T-cell (primary cell): ENCODE measurements at regions not wholly inside any gene's neighbourhood (a gene's known extent, or its start where the extent isn't known, plus 50 kb on each side); places are given as distances from the start of the nearest gene placed in this dataset.
A peak's percentile ranks its signal among the peaks of the same experiment; 100 is the strongest.

Experiments
- ATAC-seq, 4 experiments: fragments of 200-7000 bp in 3 of 4; fragments of 150-1000 bp in 1 of 4; cut with Tn5 transposase; replicated peaks in 1 of 4; 1 replicate in 3 of 4; 2 replicates in 1 of 4; pipeline ENCODE4 v1.10.0; 2021; ENCODE audit warnings: moderate library complexity in 3 of 4, mild to moderate bottlenecking in 2 of 4, moderate number of reproducible peaks in 1 of 4
- CTCF ChIA-PET, 2 donors: fragments of 300-600 bp; sonication (Branson Sonifier 250); formaldehyde crosslinking; loops; one replicate each; lab custom pipeline; 2022; ENCODE audit warnings: antibody characterized with exemption in 2 of 2; lab: Charles Lee
- POLR2A ChIA-PET, 2 donors: fragments of 300-600 bp; sonication (Branson Sonifier 250); formaldehyde crosslinking; loops; one replicate each; lab custom pipeline; 2022; ENCODE audit warnings: antibody characterized with exemption in 2 of 2; lab: Charles Lee
- DNase-seq, 35 experiments: peaks; one replicate each; pipeline versions ENCODE4 v3.0.0 to v3.0.0-alpha.2; 2013 to 2023
- H3K27ac ChIP-seq: one replicate; pipeline ENCODE4 v1.5.1; 2013; ENCODE audit warnings: low read length
- H3K27me3 ChIP-seq, 2 experiments: replicated peaks in 1 of 2; 1 replicate in 1 of 2; 2 replicates in 1 of 2; pipeline versions ENCODE4 v1.6.1 to v1.7.0; 2013; ENCODE audit warnings: low read length in 1 of 2, mixed read lengths in 1 of 2; ENCODE audit not compliant: control insufficient read depth in 2 of 2, insufficient read depth in 2 of 2; ENCODE audit errors: extremely low read depth in 1 of 2
- H3K36me3 ChIP-seq, 2 donors: 1 replicate in 1 of 2; 2 replicates in 1 of 2; pipeline versions ENCODE4 v1.6.1 to v1.7.0; 2013; ENCODE audit warnings: low read length in 1 of 2; ENCODE audit not compliant: control insufficient read depth in 2 of 2, insufficient read depth in 1 of 2; ENCODE audit errors: extremely low read depth in 1 of 2
- H3K4me1 ChIP-seq, 2 experiments: 1 replicate in 1 of 2; 2 replicates in 1 of 2; pipeline versions ENCODE4 v1.6.1 to v1.7.0; 2013; ENCODE audit warnings: low read length in 2 of 2, mixed read lengths in 1 of 2; ENCODE audit not compliant: insufficient read depth in 2 of 2, control insufficient read depth in 1 of 2; ENCODE audit errors: extremely low read depth in 1 of 2
- H3K4me3 ChIP-seq, 2 donors: 1 replicate in 1 of 2; 2 replicates in 1 of 2; pipeline versions ENCODE4 v1.5.1 to v1.7.0; 2013; ENCODE audit warnings: mild to moderate bottlenecking in 2 of 2, low read length in 1 of 2, moderate library complexity in 1 of 2; ENCODE audit not compliant: control insufficient read depth in 1 of 2; ENCODE audit errors: extremely low read depth in 1 of 2
- H3K9me3 ChIP-seq: 2 replicates; pipeline ENCODE4 v1.7.0; 2013
- H3K27ac Mint-ChIP-seq, 2 donors: one replicate each; pipeline ENCODE4 v1.8.0; 2020 to 2021; ENCODE audit warnings: mild to moderate bottlenecking in 2 of 2, mixed read lengths in 2 of 2
- H3K27me3 Mint-ChIP-seq, 2 donors: one replicate each; pipeline ENCODE4 v1.8.0; 2021 to 2022; ENCODE audit warnings: mixed read lengths in 2 of 2
- H3K36me3 Mint-ChIP-seq: one replicate; pipeline ENCODE4 v1.8.0; 2021; ENCODE audit warnings: mixed read lengths
- H3K4me1 Mint-ChIP-seq, 3 donors: one replicate each; pipeline ENCODE4 v1.8.0; 2020 to 2022; ENCODE audit warnings: mixed read lengths in 3 of 3, mild to moderate bottlenecking in 1 of 3
- H3K4me3 Mint-ChIP-seq, 3 donors: one replicate each; pipeline ENCODE4 v1.8.0; 2020 to 2022; ENCODE audit warnings: mild to moderate bottlenecking in 3 of 3, mixed read lengths in 3 of 3, moderate library complexity in 3 of 3
- H3K9me3 Mint-ChIP-seq, 3 donors: one replicate each; pipeline ENCODE4 v1.8.0; 2020 to 2022; ENCODE audit warnings: mixed read lengths in 3 of 3
- WGBS: methylation state at CpG from one replicate; pipeline ENCODE4 v1.1.5; 2013; ENCODE audit warnings: missing lambda C conversion rate; ENCODE audit not compliant: insufficient coverage; 5-methylcytosine and 5-hydroxymethylcytosine counted together

DNA sequence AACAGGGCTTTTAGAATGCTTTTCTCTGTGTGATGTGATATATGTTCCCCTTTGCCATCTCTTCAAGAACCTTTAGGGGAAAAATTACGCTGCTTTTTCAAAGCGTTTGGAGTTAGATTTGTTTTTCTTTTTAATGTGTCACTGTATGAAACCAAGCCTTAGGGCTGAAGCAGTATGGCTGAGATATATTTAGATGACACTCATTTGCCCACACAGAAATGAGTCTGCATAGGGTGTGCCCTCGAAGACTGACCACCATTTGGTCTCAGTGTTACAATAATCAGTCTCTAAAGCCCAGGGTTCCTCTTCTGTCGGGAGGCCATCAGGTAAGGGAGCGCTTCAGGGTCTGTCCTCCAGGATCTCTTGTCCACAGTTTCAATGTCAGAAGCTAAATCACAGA lies 213.0 kb upstream of the NCAM1 start:
- no peaks in the 10 kb centered on the region for H3K36me3 ChIP-seq
- POLR2A ChIA-PET: no interaction called here
- H3K4me1 ChIP-seq: no peaks in the 10 kb centered on the region
- H3K9me3 ChIP-seq: no peaks in the 10 kb centered on the region
- Mint-ChIP-seq H3K9me3 (no peaks in the 10 kb centered on the region), H3K4me3 (no peak overlapping the region), H3K27me3 (peaks cover 13 to 29% of the 10 kb centered on the region in 2 donors), H3K36me3 (no peaks in the 10 kb centered on the region), H3K27ac (no peak overlapping the region), H3K4me1 (peaks cover 0 to 2% (median 0%) of the 10 kb centered on the region in 3 donors)
- CTCF ChIA-PET: no interaction called here
- WGBS: 72% methylated on average over 2 of the region's 5 CpGs
- H3K27me3 ChIP-seq: peaks cover 0 to 13% of the 10 kb centered on the region in 2 experiments
- no peak overlapping the region for H3K27ac ChIP-seq
- ATAC-seq (no peak), DNase-seq (no peak)
- H3K4me3 ChIP-seq: no peak overlapping the region

DNA sequence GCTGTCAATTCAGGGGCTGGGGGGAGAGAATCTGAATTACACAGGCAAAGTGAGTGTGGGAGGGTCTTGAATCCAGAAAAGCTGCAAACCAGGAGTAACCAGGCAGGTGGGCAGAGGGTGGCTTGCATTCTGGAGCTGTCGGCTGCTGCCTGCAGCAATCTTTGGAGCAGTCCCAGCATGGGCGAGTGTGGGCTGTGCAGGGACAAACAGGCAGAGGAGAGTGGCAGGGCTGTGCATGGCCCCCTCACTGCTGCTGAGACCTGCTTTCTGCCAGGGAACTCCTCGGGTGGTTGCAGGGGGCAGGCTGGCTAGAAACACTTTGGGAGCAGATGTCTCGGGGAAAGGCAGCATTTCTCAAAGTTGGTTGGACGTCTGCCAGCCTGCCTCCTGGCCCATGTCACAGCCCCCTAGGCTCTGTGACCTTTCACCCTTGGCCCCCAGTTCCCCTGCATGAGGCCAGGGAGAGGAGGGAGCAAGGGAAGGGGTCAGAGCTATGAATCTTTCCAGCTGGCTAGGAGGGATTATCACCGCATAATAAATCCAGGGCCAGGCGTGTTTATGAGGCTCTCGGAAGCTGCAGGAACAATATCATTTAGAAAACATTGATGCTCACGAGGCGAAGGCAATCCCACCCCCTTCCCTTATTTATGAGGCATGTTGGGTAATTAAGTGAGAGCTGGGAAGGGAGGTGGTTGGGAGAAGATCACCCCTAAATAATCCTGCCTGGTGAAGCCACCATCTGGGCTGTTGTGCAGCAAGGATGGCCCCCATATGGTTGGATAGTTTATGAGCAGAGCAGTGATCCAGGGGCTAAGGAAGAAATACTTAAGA lies 212.3 kb upstream of the NCAM1 start:
- CTCF ChIA-PET: no interaction called here
- ATAC-seq (no peak), DNase-seq (no peak)
- POLR2A ChIA-PET: no interaction called here
- no peaks in the 10 kb centered on the region for H3K9me3 Mint-ChIP-seq
- Histone ChIP-seq H3K9me3 (no peaks in the 10 kb centered on the region), H3K36me3 (no peaks in the 10 kb centered on the region), H3K4me3 (no peak overlapping the region), H3K4me1 (no peaks in the 10 kb centered on the region), H3K27me3 (peaks cover 0 to 13% of the 10 kb centered on the region in 2 experiments), H3K27ac (no peak overlapping the region)
- H3K27me3 Mint-ChIP-seq: peaks cover 13 to 26% of the 10 kb centered on the region in 2 donors
- no peak overlapping the region for H3K27ac Mint-ChIP-seq
- H3K4me1 Mint-ChIP-seq: peaks cover 0 to 2% (median 0%) of the 10 kb centered on the region in 3 donors
- no peak overlapping the region for H3K4me3 Mint-ChIP-seq
- 68% methylated on average over 2 of the region's 10 CpGs for WGBS
- H3K36me3 Mint-ChIP-seq: no peaks in the 10 kb centered on the region

DNA sequence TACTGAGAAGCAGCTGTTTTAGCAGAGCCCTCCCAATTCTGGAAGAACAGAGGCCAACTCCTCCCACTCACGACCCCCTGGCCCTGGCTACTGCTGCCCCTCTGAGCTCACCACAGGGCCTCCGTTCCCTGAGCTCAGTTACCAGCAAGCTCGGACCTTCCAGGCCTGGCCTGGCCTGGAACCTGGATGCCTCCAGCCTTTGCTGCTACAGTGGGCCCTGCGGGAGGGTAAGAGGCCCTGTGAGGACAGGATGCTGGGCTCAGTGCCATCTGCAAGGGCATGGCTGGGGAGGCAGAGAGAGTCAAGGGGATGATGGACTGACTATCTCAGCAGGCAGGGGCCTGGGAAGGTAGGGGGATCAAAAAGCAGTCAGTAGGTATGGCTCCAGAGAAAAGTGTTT lies 209.9 kb upstream of the NCAM1 start:
- no peak for DNase-seq
- Histone ChIP-seq H3K4me1 (no peaks in the 10 kb centered on the region), H3K27ac (no peak overlapping the region), H3K4me3 (no peak overlapping the region), H3K27me3 (peaks cover 0 to 5% of the 10 kb centered on the region in 2 experiments), H3K36me3 (no peaks in the 10 kb centered on the region), H3K9me3 (no peaks in the 10 kb centered on the region)
- Mint-ChIP-seq H3K4me3 (no peak overlapping the region), H3K9me3 (no peaks in the 10 kb centered on the region), H3K27ac (no peak overlapping the region), H3K27me3 (peaks cover 2 to 19% of the 10 kb centered on the region in 2 donors), H3K36me3 (no peaks in the 10 kb centered on the region), H3K4me1 (no peaks in the 10 kb centered on the region)
- CTCF ChIA-PET: no interaction called here
- WGBS: 66% methylated on average over 4 of the region's 4 CpGs
- POLR2A ChIA-PET: interaction anchor here in 1 of 2 donors (1.1 kb wide), 1 partner anchor 23 kb away, joined by 4 read pairs; no protein-coding TSS in a partner anchor
- peak in 1 of 4 experiments; percentile 27 for ATAC-seq

- no peaks in the 10 kb centered on the region for H3K9me3 ChIP-seq
- H3K4me1 Mint-ChIP-seq: no peaks in the 10 kb centered on the region
- no peak overlapping the region for H3K4me3 ChIP-seq
- H3K27me3 ChIP-seq: peaks cover 0 to under 1% of the 10 kb centered on the region in 2 experiments
- H3K4me3 Mint-ChIP-seq: no peak overlapping the region
- H3K27ac ChIP-seq: no peak overlapping the region
- POLR2A ChIA-PET: no interaction called here
- peaks cover 0 to 15% of the 10 kb centered on the region in 2 donors for H3K27me3 Mint-ChIP-seq
- no peak for DNase-seq
- H3K9me3 Mint-ChIP-seq: no peaks in the 10 kb centered on the region
- no peaks in the 10 kb centered on the region for H3K36me3 Mint-ChIP-seq
- H3K27ac Mint-ChIP-seq: no peak overlapping the region
- CTCF ChIA-PET: no interaction called here
- H3K36me3 ChIP-seq: no peaks in the 10 kb centered on the region
- ATAC-seq: no peak
- WGBS: 57% methylated on average over 2 of the region's 2 CpGs
- no peaks in the 10 kb centered on the region for H3K4me1 ChIP-seq
Observed at GRCh38 chr11:112751772-112752171, 209.4 kb upstream of the NCAM1 start.

DNA sequence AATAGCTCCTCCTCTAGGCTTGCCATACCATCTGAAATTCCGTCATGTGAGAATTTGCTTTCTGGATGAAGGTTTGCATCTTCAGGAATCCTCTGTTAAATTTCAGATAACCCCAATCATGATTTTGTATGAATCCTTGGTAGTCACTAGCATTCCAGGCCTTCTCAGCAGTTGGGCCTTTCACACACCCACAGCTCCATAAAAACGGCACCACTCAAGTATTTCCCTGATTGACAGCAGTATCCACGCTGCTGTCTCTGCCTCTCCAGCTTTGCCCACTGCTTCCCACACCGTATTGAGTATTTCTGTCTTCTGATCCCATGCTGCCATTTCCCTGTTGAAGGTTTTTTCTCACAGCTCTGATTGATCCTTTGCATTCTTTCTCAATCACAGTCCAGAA lies 208.7 kb upstream of the NCAM1 start:
- Histone ChIP-seq H3K27ac (no peak overlapping the region), H3K27me3 (no peaks in the 10 kb centered on the region), H3K36me3 (no peaks in the 10 kb centered on the region), H3K4me3 (no peak overlapping the region), H3K4me1 (no peaks in the 10 kb centered on the region), H3K9me3 (no peaks in the 10 kb centered on the region)
- POLR2A ChIA-PET: no interaction called here
- H3K4me3 Mint-ChIP-seq: no peak overlapping the region
- H3K27me3 Mint-ChIP-seq: peaks cover 0 to 17% of the 10 kb centered on the region in 2 donors
- no peaks in the 10 kb centered on the region for H3K36me3 Mint-ChIP-seq
- CTCF ChIA-PET: no interaction called here
- 54% methylated on average over 3 of the region's 4 CpGs for WGBS
- no peaks in the 10 kb centered on the region for H3K9me3 Mint-ChIP-seq
- H3K4me1 Mint-ChIP-seq: no peaks in the 10 kb centered on the region
- DNase-seq (no peak), ATAC-seq (no peak)
- H3K27ac Mint-ChIP-seq: no peak overlapping the region

GRCh38 chr11:112753706-112754105 lies 207.5 kb upstream of the NCAM1 start:
- H3K27me3 Mint-ChIP-seq: peaks cover 5 to 7% of the 10 kb centered on the region in 2 donors
- Histone ChIP-seq H3K4me3 (no peak overlapping the region), H3K4me1 (no peaks in the 10 kb centered on the region), H3K9me3 (no peaks in the 10 kb centered on the region), H3K36me3 (no peaks in the 10 kb centered on the region), H3K27me3 (no peaks in the 10 kb centered on the region), H3K27ac (no peak overlapping the region)
- WGBS: no CpG with 5 or more reads among the region's 2 CpGs
- H3K27ac Mint-ChIP-seq: no peak overlapping the region
- ATAC-seq (no peak), DNase-seq (no peak)
- H3K4me1 Mint-ChIP-seq: no peaks in the 10 kb centered on the region
- ChIA-PET CTCF (no interaction called here), POLR2A (no interaction called here)
- no peaks in the 10 kb centered on the region for H3K36me3 Mint-ChIP-seq
- H3K9me3 Mint-ChIP-seq: no peaks in the 10 kb centered on the region
- H3K4me3 Mint-ChIP-seq: no peak overlapping the region
